Adrenal gland (tissue), 9 donors: ENCODE measurements at regions not wholly inside any gene's neighbourhood (a gene's known extent, or its start where the extent isn't known, plus 50 kb on each side); places are given as distances from the start of the nearest gene placed in this dataset.

Experiments used
- DNase-seq, 7 donors: peaks; one replicate each; pipeline ENCODE4 v3.0.0-alpha.2; 2019 to 2020
- H3K27ac ChIP-seq, 5 donors: fragments of 200-600 bp; sonication (generic) in 4 of 5; 1 replicate in 3 of 5; 2 replicates in 2 of 5; pipeline versions ENCODE4 v1.5.1 to v1.8.0; 2016 to 2020; ENCODE audit warnings: mild to moderate bottlenecking in 1 of 5
- H3K27me3 ChIP-seq: fragments of 200-600 bp; 2 replicates; pipeline ENCODE4 v1.8.0; 2021
- H3K36me3 ChIP-seq, 2 donors: fragments of 200-600 bp; replicated peaks in 1 of 2; 1 replicate in 1 of 2; 2 replicates in 1 of 2; pipeline versions ENCODE4 v1.5.1 to v1.8.0; 2018 to 2022
- H3K4me1 ChIP-seq, 2 donors: fragments of 200-600 bp; replicated peaks in 1 of 2; 1 replicate in 1 of 2; 2 replicates in 1 of 2; pipeline versions ENCODE4 v1.5.1 to v1.8.0; 2018 to 2021
- H3K4me3 ChIP-seq, 4 donors: fragments of 200-600 bp; sonication (generic) in 3 of 4; one replicate each; pipeline ENCODE4 v1.5.1; 2016 to 2018
- H3K9me3 ChIP-seq, 3 donors: fragments of 200-600 bp; sonication (generic) in 1 of 3; replicated peaks in 1 of 3; 1 replicate in 2 of 3; 2 replicates in 1 of 3; pipeline versions ENCODE4 v1.5.1 to v1.8.0; 2016 to 2021
- POLR2A ChIP-seq, 2 donors: fragments of 450-650 bp; IDR thresholded peaks; one replicate each; pipeline ENCODE4 v1.6.1; 2017; ENCODE audit warnings: antibody characterized with exemption in 2 of 2, mild to moderate bottlenecking in 2 of 2, moderate library complexity in 1 of 2
- WGBS, 4 donors: extraction: QIAGEN DNeasy Blood & Tissue Kit in 2 of 4; methylation state at CpG; one replicate each; pipeline versions ENCODE4 v1.1.5 to v1.1.7; 2013 to 2017; 5-methylcytosine and 5-hydroxymethylcytosine counted together
- intact Hi-C, 2 donors: fragments of 100-400 bp; cut with DNase I; formaldehyde crosslinking; loops; one replicate each; pipeline versions ENCODE4 v1.14.1 to v1.15.0; 2022 to 2023
- TF ChIP-seq, protein P1 (sequence below), 6 experiments: fragments of 450-650 bp in 4 of 6; fragments of 200-600 bp in 2 of 6; sonication (generic) in 1 of 6; IDR thresholded peaks; 1 replicate in 5 of 6; 2 replicates in 1 of 6; pipeline versions ENCODE4 v1.5.1 to v1.8.0; 2016 to 2021; ENCODE audit warnings: antibody characterized with exemption in 6 of 6, mild to moderate bottlenecking in 2 of 6, moderate library complexity in 1 of 6
- donor health status: healthy with polysubstance abuse.
- donor health status: Bipolar disorder and iron deficiency.
- donor health status: DM: yes; HTN: yes; CAD: no.
- donor health status: DM: no; HTN: no; CAD: no.
- donor health status: DM: no; HTN: no; CAD: no.

DNA sequence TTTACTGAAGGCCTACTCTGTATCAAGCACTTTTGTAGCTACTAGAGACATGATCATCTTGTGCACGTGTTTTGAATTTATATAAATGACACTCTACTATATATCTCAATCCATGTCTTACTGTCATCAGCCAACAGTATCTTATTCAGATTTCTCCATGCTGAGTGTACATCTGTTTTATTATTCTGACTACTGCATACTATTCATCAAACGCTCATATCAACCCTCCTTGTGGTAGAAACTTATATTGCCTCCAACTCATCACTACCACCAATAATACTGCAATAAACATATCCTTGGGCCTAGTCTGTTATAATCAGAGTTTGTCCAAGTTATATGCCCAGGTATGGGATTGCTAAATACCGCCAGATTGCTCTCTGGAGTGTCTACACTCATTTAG is 81.6 kb upstream of the IRF2BP2 start:
- Histone ChIP-seq H3K4me1 (no peaks in the 10 kb centered on the region), H3K4me3 (no peak overlapping the region), H3K36me3 (no peaks in the 10 kb centered on the region), H3K27ac (no peak overlapping the region), H3K9me3 (no peaks in the 10 kb centered on the region), H3K27me3 (no peaks in the 10 kb centered on the region)
- intact Hi-C loops: no loop called here
- TF ChIP-seq, protein P1, sequence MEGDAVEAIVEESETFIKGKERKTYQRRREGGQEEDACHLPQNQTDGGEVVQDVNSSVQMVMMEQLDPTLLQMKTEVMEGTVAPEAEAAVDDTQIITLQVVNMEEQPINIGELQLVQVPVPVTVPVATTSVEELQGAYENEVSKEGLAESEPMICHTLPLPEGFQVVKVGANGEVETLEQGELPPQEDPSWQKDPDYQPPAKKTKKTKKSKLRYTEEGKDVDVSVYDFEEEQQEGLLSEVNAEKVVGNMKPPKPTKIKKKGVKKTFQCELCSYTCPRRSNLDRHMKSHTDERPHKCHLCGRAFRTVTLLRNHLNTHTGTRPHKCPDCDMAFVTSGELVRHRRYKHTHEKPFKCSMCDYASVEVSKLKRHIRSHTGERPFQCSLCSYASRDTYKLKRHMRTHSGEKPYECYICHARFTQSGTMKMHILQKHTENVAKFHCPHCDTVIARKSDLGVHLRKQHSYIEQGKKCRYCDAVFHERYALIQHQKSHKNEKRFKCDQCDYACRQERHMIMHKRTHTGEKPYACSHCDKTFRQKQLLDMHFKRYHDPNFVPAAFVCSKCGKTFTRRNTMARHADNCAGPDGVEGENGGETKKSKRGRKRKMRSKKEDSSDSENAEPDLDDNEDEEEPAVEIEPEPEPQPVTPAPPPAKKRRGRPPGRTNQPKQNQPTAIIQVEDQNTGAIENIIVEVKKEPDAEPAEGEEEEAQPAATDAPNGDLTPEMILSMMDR (IDR thresholded peaks at IDR 0.05): peak in 3 of 6 experiments; percentile 8 to 27 (median 12)
- TF ChIP-seq POLR2A (IDR thresholded peaks at IDR 0.05): no peak
- no peak for DNase-seq
- 54 to 72% (median 66%) methylated on average over 3 of the region's 3 CpGs for WGBS, 4 donors

DNA sequence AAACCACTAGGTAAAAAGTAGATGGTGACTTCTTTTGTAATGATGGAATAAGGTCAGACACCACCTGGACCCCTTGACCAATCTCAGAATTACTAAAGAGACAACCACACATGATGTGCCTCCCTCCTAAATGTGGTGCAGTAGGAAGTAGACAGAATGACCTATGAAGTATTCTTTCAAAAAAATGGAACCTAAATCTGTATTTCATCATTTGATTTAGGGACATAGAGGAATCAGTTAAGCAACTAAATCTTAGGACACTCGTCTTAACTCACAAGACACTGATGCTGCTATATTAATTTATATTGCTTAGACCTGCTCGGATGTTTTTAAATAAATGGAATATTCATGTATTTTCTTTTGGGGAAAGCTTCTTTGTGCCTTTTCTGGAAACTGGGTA is 80.9 kb upstream of the IRF2BP2 start:
- H3K4me3 ChIP-seq: no peak overlapping the region
- no peak for DNase-seq
- intact Hi-C loops: no loop called here
- no peak overlapping the region for H3K27ac ChIP-seq
- H3K4me1 ChIP-seq: no peaks in the 10 kb centered on the region
- H3K9me3 ChIP-seq: no peaks in the 10 kb centered on the region
- H3K27me3 ChIP-seq: no peaks in the 10 kb centered on the region
- no peaks in the 10 kb centered on the region for H3K36me3 ChIP-seq
- 55 to 63% (median 56%) methylated on average over 2 of the region's 2 CpGs for WGBS, 4 donors
- TF ChIP-seq POLR2A (IDR thresholded peaks at IDR 0.05): no peak
- TF ChIP-seq, protein P1 (IDR thresholded peaks at IDR 0.05): no peak

DNA sequence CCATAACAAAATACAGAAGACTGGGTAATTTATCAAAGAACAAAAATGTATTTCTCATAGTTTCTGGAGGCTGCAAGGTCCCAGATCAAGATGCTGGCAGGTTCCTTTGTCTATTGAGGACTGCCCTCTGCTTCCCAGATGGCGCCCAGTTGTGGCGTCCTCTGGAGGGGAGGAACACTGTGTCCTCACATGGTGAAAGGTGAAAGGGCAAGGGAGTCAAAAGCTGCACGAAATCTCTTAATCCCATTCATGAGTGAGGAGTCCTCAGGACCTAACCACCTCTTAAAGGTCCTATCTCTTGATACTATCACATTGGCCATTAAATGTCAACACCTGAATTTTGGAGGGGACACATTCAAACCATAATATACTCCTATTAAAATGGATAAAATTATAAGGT is 79.3 kb upstream of the IRF2BP2 start:
- Histone ChIP-seq H3K4me1 (peaks cover 0 to 6% of the 10 kb centered on the region in 2 donors), H3K36me3 (no peaks in the 10 kb centered on the region), H3K4me3 (no peak overlapping the region), H3K27me3 (no peaks in the 10 kb centered on the region), H3K9me3 (no peaks in the 10 kb centered on the region), H3K27ac (no peak overlapping the region)
- intact Hi-C loops: no loop called here
- TF ChIP-seq POLR2A (IDR thresholded peaks at IDR 0.05): no peak
- TF ChIP-seq, protein P1 (IDR thresholded peaks at IDR 0.05): no peak
- DNase-seq: no peak
- 81 to 86% (median 83%) methylated on average over 3 of the region's 3 CpGs for WGBS, 4 donors

DNA sequence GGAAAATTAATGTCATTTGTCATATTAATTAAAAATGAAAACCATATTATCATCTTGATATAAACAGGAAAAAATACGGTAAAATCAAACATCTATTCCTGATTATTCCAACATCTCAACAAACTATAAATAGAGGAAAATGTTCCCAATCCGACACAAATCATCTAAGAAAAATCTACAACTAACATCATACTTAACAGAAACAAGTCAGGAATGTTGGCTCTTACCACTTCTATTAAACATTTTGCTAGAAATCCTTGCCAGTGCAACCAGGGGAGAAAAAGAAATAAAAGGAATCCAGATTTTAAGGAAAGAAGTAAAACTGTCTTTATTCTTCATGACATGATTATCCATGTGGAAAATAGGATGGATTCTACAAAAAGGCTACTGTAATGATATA is 77.0 kb upstream of the IRF2BP2 start:
- no peak for DNase-seq
- H3K27me3 ChIP-seq: no peaks in the 10 kb centered on the region
- no peaks in the 10 kb centered on the region for H3K36me3 ChIP-seq
- no peak overlapping the region for H3K27ac ChIP-seq
- TF ChIP-seq, protein P1 (IDR thresholded peaks at IDR 0.05): no peak
- TF ChIP-seq POLR2A (IDR thresholded peaks at IDR 0.05): no peak
- H3K4me1 ChIP-seq: peaks cover 6 to 21% of the 10 kb centered on the region in 2 donors
- 89 to 92% (median 90%) methylated on average over 2 of the region's 2 CpGs for WGBS, 4 donors
- no peak overlapping the region for H3K4me3 ChIP-seq
- H3K9me3 ChIP-seq: no peaks in the 10 kb centered on the region
- intact Hi-C loops: no loop called here
